Vagina (tissue), 2 donors: ENCODE measurements at regions not wholly inside any gene's neighbourhood (a gene's known extent, or its start where the extent isn't known, plus 50 kb on each side); places are given as distances from the start of the nearest gene placed in this dataset.

Experiments
- POLR2A ChIP-seq, 2 donors: fragments of 450-650 bp; IDR thresholded peaks; one replicate each; pipeline ENCODE4 v1.6.1; 2017; ENCODE audit warnings: antibody characterized with exemption in 2 of 2, mild to moderate bottlenecking in 2 of 2, moderate library complexity in 2 of 2
- POLR2AphosphoS5 ChIP-seq, 2 donors: sonication (generic); formaldehyde crosslinking; IDR thresholded peaks; one replicate each; pipeline ENCODE4 v1.9.0; 2017; ENCODE audit warnings: antibody characterized with exemption in 2 of 2, mild to moderate bottlenecking in 2 of 2, low read depth in 1 of 2; ENCODE audit not compliant: insufficient read depth in 1 of 2
- TF ChIP-seq, protein P1 (sequence below), 3 experiments: fragments of 450-650 bp in 2 of 3; fragments of 200-600 bp in 1 of 3; sonication (generic) in 1 of 3; IDR thresholded peaks; one replicate each; pipeline ENCODE4 v1.5.1; 2017 to 2019; ENCODE audit warnings: antibody characterized with exemption in 3 of 3, mild to moderate bottlenecking in 2 of 3, moderate library complexity in 2 of 3

DNA sequence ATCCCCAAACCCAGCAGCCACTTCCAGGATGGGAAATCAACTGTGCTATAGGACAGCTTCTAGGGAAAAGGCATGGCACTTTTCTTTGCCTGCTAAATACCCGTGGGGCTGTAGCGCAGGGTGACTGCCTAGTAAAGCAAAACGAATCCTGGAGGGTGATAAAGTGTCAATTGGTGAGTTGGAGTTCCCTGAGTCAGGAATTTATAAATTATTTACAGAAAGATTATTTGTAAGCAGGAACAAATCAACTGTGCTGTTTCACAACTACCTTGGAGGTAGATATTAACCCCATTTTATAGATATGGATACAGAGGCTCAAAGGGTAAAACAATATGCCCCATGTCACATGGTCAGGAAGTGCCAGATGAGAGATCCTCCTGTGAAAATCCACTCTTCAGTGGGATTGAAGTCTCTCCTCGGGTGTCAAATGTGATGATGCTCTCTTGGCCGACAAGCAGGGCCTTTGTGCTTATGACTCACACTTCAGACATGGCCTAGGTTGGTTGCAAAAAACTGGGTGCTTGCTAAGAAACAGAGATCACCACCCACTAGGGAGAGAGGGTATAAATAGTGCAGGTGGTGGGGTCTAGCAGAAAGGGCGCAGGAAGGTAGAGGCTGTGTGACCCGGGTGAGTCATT lies 383.2 kb upstream of the ZMIZ1 start:
- no peak for TF ChIP-seq POLR2AphosphoS5 (IDR thresholded peaks at IDR 0.05; ENCODE audit: insufficient read depth in 1 of 2, low read depth in 1 of 2)
- TF ChIP-seq, protein P1, sequence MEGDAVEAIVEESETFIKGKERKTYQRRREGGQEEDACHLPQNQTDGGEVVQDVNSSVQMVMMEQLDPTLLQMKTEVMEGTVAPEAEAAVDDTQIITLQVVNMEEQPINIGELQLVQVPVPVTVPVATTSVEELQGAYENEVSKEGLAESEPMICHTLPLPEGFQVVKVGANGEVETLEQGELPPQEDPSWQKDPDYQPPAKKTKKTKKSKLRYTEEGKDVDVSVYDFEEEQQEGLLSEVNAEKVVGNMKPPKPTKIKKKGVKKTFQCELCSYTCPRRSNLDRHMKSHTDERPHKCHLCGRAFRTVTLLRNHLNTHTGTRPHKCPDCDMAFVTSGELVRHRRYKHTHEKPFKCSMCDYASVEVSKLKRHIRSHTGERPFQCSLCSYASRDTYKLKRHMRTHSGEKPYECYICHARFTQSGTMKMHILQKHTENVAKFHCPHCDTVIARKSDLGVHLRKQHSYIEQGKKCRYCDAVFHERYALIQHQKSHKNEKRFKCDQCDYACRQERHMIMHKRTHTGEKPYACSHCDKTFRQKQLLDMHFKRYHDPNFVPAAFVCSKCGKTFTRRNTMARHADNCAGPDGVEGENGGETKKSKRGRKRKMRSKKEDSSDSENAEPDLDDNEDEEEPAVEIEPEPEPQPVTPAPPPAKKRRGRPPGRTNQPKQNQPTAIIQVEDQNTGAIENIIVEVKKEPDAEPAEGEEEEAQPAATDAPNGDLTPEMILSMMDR (IDR thresholded peaks at IDR 0.05), result no peak
- no peak for TF ChIP-seq POLR2A (IDR thresholded peaks at IDR 0.05)
